Fibroblast of skin of left quadriceps (primary cell): ENCODE measurements at regions not wholly inside any gene's neighbourhood (a gene's known extent, or its start where the extent isn't known, plus 50 kb on each side); places are given as distances from the start of the nearest gene placed in this dataset.
A peak's percentile ranks its signal among the peaks of the same experiment; 100 is the strongest.

ENCODE experiments used
- DNase-seq, 2 experiments: peaks; one replicate each; pipeline ENCODE4 v3.0.0-alpha.2; 2013; ENCODE audit warnings: low read depth in 2 of 2

- DNase-seq, result no peak
Measured at GRCh38 chr3:148367756-148368155, 329.9 kb upstream of the AGTR1 start.

- no peak for DNase-seq
Measured at GRCh38 chr3:148369381-148369780, 328.3 kb upstream of the AGTR1 start.

- no peak for DNase-seq
Measured at GRCh38 chr3:148372206-148372875, 325.4 kb upstream of the AGTR1 start.

GRCh38 chr3:148373961-148374360 is 323.7 kb upstream of the AGTR1 start:
- DNase-seq, result peak in 1 of 2 experiments; percentile 56

GRCh38 chr3:148379763-148380382 is 317.8 kb upstream of the AGTR1 start:
- peak in 1 of 2 experiments; percentile 47 for DNase-seq

- DNase-seq, result no peak
Measured at GRCh38 chr3:148381051-148381450, 316.7 kb upstream of the AGTR1 start.

GRCh38 chr3:148389916-148390315 is 307.8 kb upstream of the AGTR1 start:
- DNase-seq, result no peak

GRCh38 chr3:148395821-148396220 is 301.9 kb upstream of the AGTR1 start:
- no peak for DNase-seq

GRCh38 chr3:148400754-148401153 is 296.9 kb upstream of the AGTR1 start:
- DNase-seq, result no peak

- DNase-seq, result no peak
Measured at GRCh38 chr3:148408667-148409066, 289.0 kb upstream of the AGTR1 start.

GRCh38 chr3:148420242-148420641 is 277.5 kb upstream of the AGTR1 start:
- no peak for DNase-seq

GRCh38 chr3:148428862-148429605 is 268.7 kb upstream of the AGTR1 start:
- no peak for DNase-seq

- DNase-seq, result no peak
Measured at GRCh38 chr3:148433665-148434064, 264.0 kb upstream of the AGTR1 start.

- no peak for DNase-seq
Measured at GRCh38 chr3:148435534-148435933, 262.2 kb upstream of the AGTR1 start.

GRCh38 chr3:148439254-148439822 is 258.4 kb upstream of the AGTR1 start:
- no peak for DNase-seq

GRCh38 chr3:148441191-148441590 is 256.5 kb upstream of the AGTR1 start:
- DNase-seq, result peak in 1 of 2 experiments; percentile 3

GRCh38 chr3:148450819-148451218 is 246.9 kb upstream of the AGTR1 start:
- no peak for DNase-seq

GRCh38 chr3:148451969-148452368 is 245.7 kb upstream of the AGTR1 start:
- no peak for DNase-seq

GRCh38 chr3:148453781-148454191 is 243.9 kb upstream of the AGTR1 start:
- no peak for DNase-seq

- DNase-seq, result no peak
Measured at GRCh38 chr3:148455098-148455497, 242.6 kb upstream of the AGTR1 start.

GRCh38 chr3:148457886-148458285 is 239.8 kb upstream of the AGTR1 start:
- DNase-seq, result no peak

GRCh38 chr3:148459931-148460513 is 237.7 kb upstream of the AGTR1 start:
- DNase-seq, result no peak
